Mammary epithelial cell (primary cell): ENCODE measurements at regions not wholly inside any gene's neighbourhood (a gene's known extent, or its start where the extent isn't known, plus 50 kb on each side); places are given as distances from the start of the nearest gene placed in this dataset.

Source experiments
- CTCF ChIP-seq, 2 donors: IDR thresholded peaks in 1 of 2; conservative IDR thresholded peaks in 1 of 2; 2 replicates each; pipeline ENCODE4 v1.5.1; 2011 to 2012; ENCODE audit warnings: inconsistent platforms in 2 of 2, low read length in 2 of 2, mild to moderate bottlenecking in 2 of 2, control low read depth in 1 of 2, low read depth in 1 of 2; ENCODE audit not compliant: insufficient read depth in 1 of 2; ENCODE audit errors: extremely low read depth in 1 of 2
- EZH2 ChIP-seq: IDR thresholded peaks from 2 replicates; pipeline ENCODE4 v1.6.1; 2012; ENCODE audit warnings: low read length, inconsistent platforms, borderline replicate concordance

GRCh38 chr12:116374207-116374606, 96.7 kb upstream of the MED13L start:
- TF ChIP-seq CTCF (conservative IDR thresholded peaks at IDR 0.05 in 1 of 2, IDR thresholded peaks at IDR 0.05 in 1 of 2; ENCODE audit: extremely low read depth in 1 of 2, insufficient read depth in 1 of 2, low read depth in 1 of 2, low read length in 2 of 2) (no peak), EZH2 (no peak)
